ENCODE measurements at regions not wholly inside any gene's neighbourhood (a gene's known extent, or its start where the extent isn't known, plus 50 kb on each side); places are given as distances from the start of the nearest gene placed in this dataset.

GRCh38 chr7:25864511-25864910, 287.5 kb upstream of the NFE2L3 start:
- H3K27ac ChIP-seq (ENCODE audit: low read depth, low read length, poor library complexity, severe bottlenecking), result no peak overlapping the region
- TF ChIP-seq EZH2 (IDR thresholded peaks at IDR 0.05; ENCODE audit: borderline replicate concordance, low read depth, low read length, poor library complexity, severe bottlenecking), result no peak
- TF ChIP-seq CTCF (conservative IDR thresholded peaks at IDR 0.05; ENCODE audit: low read depth, low read length), result no peak
- ChIA-PET CTCF (no interaction called here), POLR2A (ENCODE audit: low non-redundant PET) (no interaction called here)
- H3K27me3 ChIP-seq (replicated peaks; ENCODE audit: insufficient read depth, low read depth, low read length, poor library complexity), result peaks cover 65% of the 10 kb centered on the region
- no TSS peak for BruUV-seq (replicated peaks)
- DNase-seq (ENCODE audit: low spot score), result no peak
- H3K4me1 ChIP-seq (ENCODE audit: insufficient read depth, low read length, poor library complexity, severe bottlenecking), result peaks cover 15% of the 10 kb centered on the region
- intact Hi-C loops (cut with micrococcal nuclease; ENCODE audit: unreplicated experiment), result no loop called here
- no peaks in the 10 kb centered on the region for H3K36me3 ChIP-seq (ENCODE audit: insufficient read depth, low read length, poor library complexity, severe bottlenecking)
- no peaks in the 10 kb centered on the region for H3K9me3 ChIP-seq (ENCODE audit: low read depth, low read length, poor library complexity, severe bottlenecking)
- H3K4me3 ChIP-seq (ENCODE audit: low read depth, low read length, poor library complexity, severe bottlenecking), result no peak overlapping the region

DNA sequence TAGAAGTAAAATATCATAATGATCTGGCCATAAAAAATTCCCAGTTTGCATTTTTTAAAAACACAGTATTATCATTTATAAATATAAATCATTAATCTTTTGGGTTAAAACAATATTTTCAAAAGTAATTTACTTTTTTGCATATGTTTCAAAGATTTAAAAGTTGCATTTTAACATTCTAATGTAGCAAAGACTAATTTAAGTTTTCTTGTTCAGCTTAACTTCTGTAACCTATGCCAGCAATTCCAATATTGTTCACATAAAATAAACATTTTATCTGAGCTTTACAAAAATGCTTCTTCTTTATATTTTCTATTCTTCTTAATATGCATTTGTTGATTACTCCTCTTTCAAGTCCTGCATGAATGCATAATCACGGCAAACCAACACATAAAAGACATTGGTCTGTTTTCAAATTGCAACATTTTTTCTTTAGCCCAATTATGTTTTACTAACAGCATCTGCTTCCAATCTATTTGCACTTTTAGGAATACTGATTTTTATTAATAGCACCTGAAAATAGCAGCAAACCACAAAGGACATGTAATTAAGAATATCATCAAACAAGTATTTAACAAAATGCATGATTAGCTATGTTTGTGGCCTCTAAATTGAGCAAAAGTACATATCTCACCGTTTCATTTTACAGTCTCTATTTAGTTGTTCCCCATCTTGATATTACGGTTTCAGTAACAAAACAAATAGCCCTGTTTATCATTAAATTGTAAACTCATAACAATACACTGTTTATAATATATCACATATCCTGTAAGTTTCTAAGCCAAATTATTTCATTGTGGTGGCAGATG, 286.9 kb upstream of the NFE2L3 start:
- Histone ChIP-seq H3K36me3 (ENCODE audit: insufficient read depth, low read length, poor library complexity, severe bottlenecking) (no peaks in the 10 kb centered on the region), H3K27ac (ENCODE audit: low read depth, low read length, poor library complexity, severe bottlenecking) (no peak overlapping the region), H3K4me1 (ENCODE audit: insufficient read depth, low read length, poor library complexity, severe bottlenecking) (peaks cover 15% of the 10 kb centered on the region), H3K4me3 (ENCODE audit: low read depth, low read length, poor library complexity, severe bottlenecking) (no peak overlapping the region), H3K27me3 (replicated peaks; ENCODE audit: insufficient read depth, low read depth, low read length, poor library complexity) (peaks cover 72% of the 10 kb centered on the region), H3K9me3 (ENCODE audit: low read depth, low read length, poor library complexity, severe bottlenecking) (no peaks in the 10 kb centered on the region)
- BruUV-seq (replicated peaks), result no TSS peak
- ChIA-PET POLR2A (ENCODE audit: low non-redundant PET) (no interaction called here), CTCF (no interaction called here)
- intact Hi-C loops (cut with micrococcal nuclease; ENCODE audit: unreplicated experiment), result no loop called here
- TF ChIP-seq CTCF (conservative IDR thresholded peaks at IDR 0.05; ENCODE audit: low read depth, low read length) (no peak), EZH2 (IDR thresholded peaks at IDR 0.05; ENCODE audit: borderline replicate concordance, low read depth, low read length, poor library complexity, severe bottlenecking) (no peak)
- DNase-seq (ENCODE audit: low spot score), result no peak

DNA sequence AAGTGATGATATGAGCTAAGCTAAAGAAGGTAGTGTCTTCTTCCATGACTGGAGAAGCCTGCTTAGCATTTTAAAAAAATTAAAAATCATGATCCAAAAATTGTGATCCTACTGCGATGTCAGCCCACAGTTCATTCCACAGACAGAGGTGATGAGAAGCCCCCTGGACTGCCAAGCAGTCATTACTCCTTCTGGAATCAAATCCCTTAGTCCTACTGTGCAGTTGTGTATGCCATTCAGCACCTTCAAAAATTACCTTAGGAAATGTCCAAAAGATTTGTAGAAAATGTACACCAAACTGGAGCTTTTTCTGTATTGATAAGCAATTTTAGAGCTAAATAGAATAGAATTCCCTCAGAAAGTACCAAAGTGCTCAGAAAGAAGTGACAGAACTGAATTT, 283.5 kb upstream of the NFE2L3 start:
- ChIA-PET CTCF (no interaction called here), POLR2A (ENCODE audit: low non-redundant PET) (no interaction called here)
- H3K36me3 ChIP-seq (ENCODE audit: insufficient read depth, low read length, poor library complexity, severe bottlenecking), result no peaks in the 10 kb centered on the region
- H3K9me3 ChIP-seq (ENCODE audit: low read depth, low read length, poor library complexity, severe bottlenecking), result no peaks in the 10 kb centered on the region
- no peak overlapping the region for H3K27ac ChIP-seq (ENCODE audit: low read depth, low read length, poor library complexity, severe bottlenecking)
- no peak for DNase-seq (ENCODE audit: low spot score)
- H3K4me3 ChIP-seq (ENCODE audit: low read depth, low read length, poor library complexity, severe bottlenecking), result no peak overlapping the region
- H3K27me3 ChIP-seq (replicated peaks; ENCODE audit: insufficient read depth, low read depth, low read length, poor library complexity), result peaks cover 100% of the 10 kb centered on the region
- BruUV-seq (replicated peaks), result no TSS peak
- TF ChIP-seq EZH2 (IDR thresholded peaks at IDR 0.05; ENCODE audit: borderline replicate concordance, low read depth, low read length, poor library complexity, severe bottlenecking) (no peak), CTCF (conservative IDR thresholded peaks at IDR 0.05; ENCODE audit: low read depth, low read length) (no peak)
- intact Hi-C loops (cut with micrococcal nuclease; ENCODE audit: unreplicated experiment), result no loop called here
- no peaks in the 10 kb centered on the region for H3K4me1 ChIP-seq (ENCODE audit: insufficient read depth, low read length, poor library complexity, severe bottlenecking)
